Smooth muscle cell (in vitro differentiated cells): ENCODE measurements at regions not wholly inside any gene's neighbourhood (a gene's known extent, or its start where the extent isn't known, plus 50 kb on each side); places are given as distances from the start of the nearest gene placed in this dataset.

Experiments used
- DNase-seq: peaks from one replicate; lab custom pipeline; 2025; ENCODE audit not compliant: unreplicated experiment; lab: John Stamatoyannopoulos, UW
- H2AFZ ChIP-seq: fragments of 200-600 bp; sonication (generic); 2 replicates; pipeline ENCODE4 v1.6.0; 2016; ENCODE audit warnings: antibody characterized with exemption, low read depth, mild to moderate bottlenecking
- H3F3A ChIP-seq: fragments of 200-600 bp; sonication (generic); 2 replicates; pipeline ENCODE4 v1.6.0; 2017; ENCODE audit warnings: antibody characterized with exemption, low read depth
- H3K27ac ChIP-seq: fragments of 200-600 bp; sonication (generic); 2 replicates; pipeline ENCODE4 v1.5.1; 2016; ENCODE audit warnings: low read depth, mild to moderate bottlenecking
- H3K27me3 ChIP-seq: fragments of 200-600 bp; sonication (generic); 2 replicates; pipeline ENCODE4 v1.6.1; 2016; ENCODE audit warnings: low read depth, mild to moderate bottlenecking
- H3K36me3 ChIP-seq: fragments of 200-600 bp; sonication (generic); 2 replicates; pipeline ENCODE4 v1.5.1; 2016; ENCODE audit warnings: low read depth
- H3K4me1 ChIP-seq: fragments of 200-600 bp; sonication (generic); 2 replicates; pipeline ENCODE4 v1.5.1; 2016; ENCODE audit warnings: low read depth
- H3K4me2 ChIP-seq: fragments of 200-600 bp; sonication (generic); 2 replicates; pipeline ENCODE4 v1.6.0; 2016; ENCODE audit warnings: mild to moderate bottlenecking
- H3K4me3 ChIP-seq: fragments of 200-600 bp; sonication (generic); 2 replicates; pipeline ENCODE4 v1.5.1; 2016; ENCODE audit warnings: mild to moderate bottlenecking
- H3K79me2 ChIP-seq: fragments of 200-600 bp; sonication (generic); 2 replicates; pipeline ENCODE4 v1.6.0; 2016; ENCODE audit warnings: low read depth, mild to moderate bottlenecking
- H3K9ac ChIP-seq: fragments of 200-600 bp; sonication (generic); 2 replicates; pipeline ENCODE4 v1.6.0; 2016; ENCODE audit warnings: low read depth
- H3K9me3 ChIP-seq: fragments of 200-600 bp; sonication (generic); replicated peaks from 2 replicates; pipeline ENCODE4 v1.5.1; 2016; ENCODE audit warnings: low read depth
- H4K20me1 ChIP-seq: fragments of 200-600 bp; sonication (generic); 2 replicates; pipeline ENCODE4 v1.6.0; 2016; ENCODE audit warnings: low read depth
- WGBS: methylation state at CpG from one replicate; pipeline ENCODE4 v1.1.7; 2016; ENCODE audit warnings: low lambda C conversion rate; 5-methylcytosine and 5-hydroxymethylcytosine counted together
- TF ChIP-seq, protein P1 (sequence below): fragments of 200-600 bp; sonication (generic); IDR thresholded peaks from 2 replicates; pipeline ENCODE4 v1.5.1; 2017; ENCODE audit warnings: borderline replicate concordance, mild to moderate bottlenecking, antibody characterized with exemption; ENCODE audit not compliant: insufficient read depth, poor library complexity, severe bottlenecking

DNA sequence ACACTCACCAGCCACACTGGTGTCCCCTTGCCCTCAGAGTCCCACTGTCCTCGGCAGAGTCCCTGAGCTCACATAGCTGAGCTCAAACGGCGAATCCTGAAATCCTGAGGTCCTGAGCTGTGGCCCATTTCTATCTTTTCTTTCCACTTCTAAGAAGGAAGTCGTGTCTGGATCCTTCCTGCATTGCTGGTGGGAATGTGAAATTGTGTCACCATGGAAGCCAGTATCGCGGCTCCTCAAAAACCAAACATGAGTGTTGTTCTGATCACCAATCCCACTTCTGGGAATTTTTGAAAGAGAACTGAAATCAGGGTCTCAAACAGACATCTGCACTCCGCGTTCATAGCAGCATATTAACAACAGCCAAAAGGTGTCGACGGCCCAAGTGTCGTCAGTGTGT is 244.7 kb downstream of the EIPR1 start:
- TF ChIP-seq, protein P1, sequence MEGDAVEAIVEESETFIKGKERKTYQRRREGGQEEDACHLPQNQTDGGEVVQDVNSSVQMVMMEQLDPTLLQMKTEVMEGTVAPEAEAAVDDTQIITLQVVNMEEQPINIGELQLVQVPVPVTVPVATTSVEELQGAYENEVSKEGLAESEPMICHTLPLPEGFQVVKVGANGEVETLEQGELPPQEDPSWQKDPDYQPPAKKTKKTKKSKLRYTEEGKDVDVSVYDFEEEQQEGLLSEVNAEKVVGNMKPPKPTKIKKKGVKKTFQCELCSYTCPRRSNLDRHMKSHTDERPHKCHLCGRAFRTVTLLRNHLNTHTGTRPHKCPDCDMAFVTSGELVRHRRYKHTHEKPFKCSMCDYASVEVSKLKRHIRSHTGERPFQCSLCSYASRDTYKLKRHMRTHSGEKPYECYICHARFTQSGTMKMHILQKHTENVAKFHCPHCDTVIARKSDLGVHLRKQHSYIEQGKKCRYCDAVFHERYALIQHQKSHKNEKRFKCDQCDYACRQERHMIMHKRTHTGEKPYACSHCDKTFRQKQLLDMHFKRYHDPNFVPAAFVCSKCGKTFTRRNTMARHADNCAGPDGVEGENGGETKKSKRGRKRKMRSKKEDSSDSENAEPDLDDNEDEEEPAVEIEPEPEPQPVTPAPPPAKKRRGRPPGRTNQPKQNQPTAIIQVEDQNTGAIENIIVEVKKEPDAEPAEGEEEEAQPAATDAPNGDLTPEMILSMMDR = no peak

DNA sequence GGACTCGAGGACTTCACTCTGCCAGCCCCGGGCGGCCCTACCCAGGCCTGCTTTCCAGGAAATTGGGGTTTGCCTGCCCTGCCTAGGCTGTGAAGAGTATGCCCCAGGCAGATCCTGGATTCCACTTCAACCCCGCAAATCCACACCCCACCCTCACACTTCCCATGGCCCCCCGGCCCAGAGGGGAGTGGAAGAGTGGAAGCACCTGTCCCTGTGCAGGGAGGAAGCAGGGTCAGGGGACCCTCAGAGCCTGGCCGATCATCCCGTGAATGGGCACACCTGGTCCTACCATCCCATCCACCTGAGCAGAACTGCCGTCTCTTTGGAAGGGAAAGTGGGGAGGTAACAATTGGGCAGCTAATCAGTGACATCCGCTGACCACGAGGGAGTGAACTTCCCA is 245.2 kb downstream of the EIPR1 start:
- no peaks in the 10 kb centered on the region for H3K4me1 ChIP-seq
- no peak overlapping the region for H3K4me3 ChIP-seq
- TF ChIP-seq, protein P1 = no peak
- no peaks in the 10 kb centered on the region for H3F3A ChIP-seq
- 98% methylated on average over 10 of the region's 10 CpGs for WGBS
- no peaks in the 10 kb centered on the region for H3K36me3 ChIP-seq
- H3K9ac ChIP-seq = no peak overlapping the region
- no peak for DNase-seq
- H4K20me1 ChIP-seq = no peaks in the 10 kb centered on the region
- H3K79me2 ChIP-seq = no peaks in the 10 kb centered on the region
- H3K27ac ChIP-seq = no peak overlapping the region
- no peak overlapping the region for H2AFZ ChIP-seq
- H3K4me2 ChIP-seq = no peak overlapping the region
- no peaks in the 10 kb centered on the region for H3K9me3 ChIP-seq
- H3K27me3 ChIP-seq = no peaks in the 10 kb centered on the region

More for the DNA sequence above, 244.7 kb downstream of the EIPR1 start:
- Histone ChIP-seq H3K79me2 (no peaks in the 10 kb centered on the region), H4K20me1 (no peaks in the 10 kb centered on the region), H3K27ac (no peak overlapping the region), H3K9ac (no peak overlapping the region), H3K27me3 (no peaks in the 10 kb centered on the region), H3F3A (no peaks in the 10 kb centered on the region), H3K4me1 (no peaks in the 10 kb centered on the region), H3K9me3 (no peaks in the 10 kb centered on the region), H3K4me2 (no peak overlapping the region), H3K4me3 (no peak overlapping the region), H3K36me3 (no peaks in the 10 kb centered on the region), H2AFZ (no peak overlapping the region)
- 86% methylated on average over 11 of the region's 11 CpGs for WGBS
- DNase-seq = no peak

DNA sequence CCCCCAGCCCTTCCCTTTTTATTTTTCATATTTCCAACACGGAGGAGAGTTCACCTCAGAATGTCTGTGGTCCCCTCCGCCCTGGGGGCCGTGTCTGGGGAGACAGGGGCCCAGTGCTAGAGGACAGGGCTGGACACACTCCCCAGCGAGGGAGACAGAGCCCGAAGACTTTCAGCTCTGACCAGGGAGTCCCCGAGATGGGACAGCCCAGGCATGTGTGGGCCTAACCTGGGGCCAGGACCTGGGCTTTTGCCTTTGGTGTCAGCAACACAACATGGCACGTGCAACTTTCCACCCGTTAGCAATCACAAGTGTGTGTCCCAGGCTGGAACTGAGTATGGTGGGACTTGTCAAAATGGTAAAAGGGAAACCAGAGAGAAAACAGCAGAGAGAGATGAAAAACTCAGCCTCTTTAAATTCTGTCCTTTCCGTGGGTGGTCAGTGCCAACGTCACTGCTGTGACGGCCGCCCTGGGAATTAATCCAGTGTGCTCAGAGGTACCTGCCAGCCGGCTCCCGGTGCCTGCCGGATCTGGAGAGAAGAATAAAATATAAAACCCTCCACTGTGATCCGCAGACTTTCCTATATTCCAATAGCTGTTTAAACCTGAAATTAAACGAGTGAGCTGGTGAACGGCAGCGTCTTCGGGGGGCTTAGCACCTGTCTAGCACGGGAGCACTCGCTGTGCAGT is 245.8 kb downstream of the EIPR1 start:
- Histone ChIP-seq H3K79me2 (no peaks in the 10 kb centered on the region), H3K36me3 (no peaks in the 10 kb centered on the region), H2AFZ (no peak overlapping the region), H3F3A (no peaks in the 10 kb centered on the region), H3K27ac (no peak overlapping the region), H3K4me3 (no peak overlapping the region), H3K4me1 (no peaks in the 10 kb centered on the region), H3K27me3 (no peaks in the 10 kb centered on the region), H4K20me1 (no peaks in the 10 kb centered on the region), H3K9me3 (no peaks in the 10 kb centered on the region), H3K4me2 (no peak overlapping the region), H3K9ac (no peak overlapping the region)
- WGBS = 87% methylated on average over 22 of the region's 22 CpGs
- no peak for DNase-seq
- TF ChIP-seq, protein P1 = no peak
